T-cell (primary cell): ENCODE measurements at regions not wholly inside any gene's neighbourhood (a gene's known extent, or its start where the extent isn't known, plus 50 kb on each side); places are given as distances from the start of the nearest gene placed in this dataset.

Experiments used
- ATAC-seq, 4 experiments: fragments of 200-7000 bp in 3 of 4; fragments of 150-1000 bp in 1 of 4; cut with Tn5 transposase; replicated peaks in 1 of 4; 1 replicate in 3 of 4; 2 replicates in 1 of 4; pipeline ENCODE4 v1.10.0; 2021; ENCODE audit warnings: moderate library complexity in 3 of 4, mild to moderate bottlenecking in 2 of 4, moderate number of reproducible peaks in 1 of 4
- CTCF ChIA-PET, 2 donors: fragments of 300-600 bp; sonication (Branson Sonifier 250); formaldehyde crosslinking; loops; one replicate each; lab custom pipeline; 2022; ENCODE audit warnings: antibody characterized with exemption in 2 of 2; lab: Charles Lee
- POLR2A ChIA-PET, 2 donors: fragments of 300-600 bp; sonication (Branson Sonifier 250); formaldehyde crosslinking; loops; one replicate each; lab custom pipeline; 2022; ENCODE audit warnings: antibody characterized with exemption in 2 of 2; lab: Charles Lee
- DNase-seq, 35 experiments: peaks; one replicate each; pipeline versions ENCODE4 v3.0.0 to v3.0.0-alpha.2; 2013 to 2023
- H3K27ac ChIP-seq: one replicate; pipeline ENCODE4 v1.5.1; 2013; ENCODE audit warnings: low read length
- H3K27me3 ChIP-seq, 2 experiments: replicated peaks in 1 of 2; 1 replicate in 1 of 2; 2 replicates in 1 of 2; pipeline versions ENCODE4 v1.6.1 to v1.7.0; 2013; ENCODE audit warnings: low read length in 1 of 2, mixed read lengths in 1 of 2; ENCODE audit not compliant: control insufficient read depth in 2 of 2, insufficient read depth in 2 of 2; ENCODE audit errors: extremely low read depth in 1 of 2
- H3K36me3 ChIP-seq, 2 donors: 1 replicate in 1 of 2; 2 replicates in 1 of 2; pipeline versions ENCODE4 v1.6.1 to v1.7.0; 2013; ENCODE audit warnings: low read length in 1 of 2; ENCODE audit not compliant: control insufficient read depth in 2 of 2, insufficient read depth in 1 of 2; ENCODE audit errors: extremely low read depth in 1 of 2
- H3K4me1 ChIP-seq, 2 experiments: 1 replicate in 1 of 2; 2 replicates in 1 of 2; pipeline versions ENCODE4 v1.6.1 to v1.7.0; 2013; ENCODE audit warnings: low read length in 2 of 2, mixed read lengths in 1 of 2; ENCODE audit not compliant: insufficient read depth in 2 of 2, control insufficient read depth in 1 of 2; ENCODE audit errors: extremely low read depth in 1 of 2
- H3K4me3 ChIP-seq, 2 donors: 1 replicate in 1 of 2; 2 replicates in 1 of 2; pipeline versions ENCODE4 v1.5.1 to v1.7.0; 2013; ENCODE audit warnings: mild to moderate bottlenecking in 2 of 2, low read length in 1 of 2, moderate library complexity in 1 of 2; ENCODE audit not compliant: control insufficient read depth in 1 of 2; ENCODE audit errors: extremely low read depth in 1 of 2
- H3K9me3 ChIP-seq: 2 replicates; pipeline ENCODE4 v1.7.0; 2013
- H3K27ac Mint-ChIP-seq, 2 donors: one replicate each; pipeline ENCODE4 v1.8.0; 2020 to 2021; ENCODE audit warnings: mild to moderate bottlenecking in 2 of 2, mixed read lengths in 2 of 2
- H3K27me3 Mint-ChIP-seq, 2 donors: one replicate each; pipeline ENCODE4 v1.8.0; 2021 to 2022; ENCODE audit warnings: mixed read lengths in 2 of 2
- H3K36me3 Mint-ChIP-seq: one replicate; pipeline ENCODE4 v1.8.0; 2021; ENCODE audit warnings: mixed read lengths
- H3K4me1 Mint-ChIP-seq, 3 donors: one replicate each; pipeline ENCODE4 v1.8.0; 2020 to 2022; ENCODE audit warnings: mixed read lengths in 3 of 3, mild to moderate bottlenecking in 1 of 3
- H3K4me3 Mint-ChIP-seq, 3 donors: one replicate each; pipeline ENCODE4 v1.8.0; 2020 to 2022; ENCODE audit warnings: mild to moderate bottlenecking in 3 of 3, mixed read lengths in 3 of 3, moderate library complexity in 3 of 3
- H3K9me3 Mint-ChIP-seq, 3 donors: one replicate each; pipeline ENCODE4 v1.8.0; 2020 to 2022; ENCODE audit warnings: mixed read lengths in 3 of 3
- WGBS: methylation state at CpG from one replicate; pipeline ENCODE4 v1.1.5; 2013; ENCODE audit warnings: missing lambda C conversion rate; ENCODE audit not compliant: insufficient coverage; 5-methylcytosine and 5-hydroxymethylcytosine counted together

DNA sequence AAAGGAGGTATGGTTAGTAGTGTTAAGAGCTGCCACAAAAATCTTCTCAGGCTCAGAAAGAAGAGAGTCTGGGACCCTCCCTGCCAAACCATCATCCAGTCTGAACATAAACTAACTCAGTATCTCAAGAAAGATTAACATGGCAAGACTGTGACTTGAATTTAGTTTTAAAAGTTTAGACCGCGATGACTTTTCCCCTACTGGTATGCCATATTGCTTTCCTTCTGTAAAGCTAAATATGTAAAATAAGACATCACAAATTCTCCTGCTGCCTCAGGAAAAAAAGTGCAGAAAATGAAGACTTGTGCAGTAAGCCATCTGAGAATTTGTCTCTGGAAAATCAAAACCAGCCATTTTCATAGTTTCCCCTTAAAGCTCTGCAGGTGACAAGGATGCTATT, 85.2 kb upstream of the STARD4 start:
- Mint-ChIP-seq H3K9me3 (peaks cover 0 to 6% (median 0%) of the 10 kb centered on the region in 3 donors), H3K4me1 (no peaks in the 10 kb centered on the region), H3K27ac (no peak overlapping the region), H3K36me3 (no peaks in the 10 kb centered on the region), H3K4me3 (no peak overlapping the region), H3K27me3 (peaks cover 3% of the 10 kb centered on the region in 2 donors)
- ChIA-PET CTCF (no interaction called here), POLR2A (no interaction called here)
- H3K27ac ChIP-seq, result no peak overlapping the region
- no peak for ATAC-seq
- no peak for DNase-seq
- no CpG with 5 or more reads among the region's 2 CpGs for WGBS
- no peaks in the 10 kb centered on the region for H3K9me3 ChIP-seq
- peaks cover 0 to 11% of the 10 kb centered on the region in 2 experiments for H3K27me3 ChIP-seq
- H3K4me3 ChIP-seq, result no peak overlapping the region
- no peaks in the 10 kb centered on the region for H3K4me1 ChIP-seq
- H3K36me3 ChIP-seq, result no peaks in the 10 kb centered on the region

- POLR2A ChIA-PET, result no interaction called here
- H3K4me3 Mint-ChIP-seq, result no peak overlapping the region
- no peak overlapping the region for H3K27ac Mint-ChIP-seq
- CTCF ChIA-PET, result interaction anchor here in 1 of 2 donors (0.5 kb wide), 1 partner anchor 748 kb away, joined by 3 read pairs; no protein-coding TSS in a partner anchor
- ATAC-seq, result no peak
- H3K9me3 Mint-ChIP-seq, result peaks cover 0 to 6% (median 0%) of the 10 kb centered on the region in 3 donors
- Histone ChIP-seq H3K4me1 (no peaks in the 10 kb centered on the region), H3K27me3 (peaks cover 0 to 11% of the 10 kb centered on the region in 2 experiments), H3K9me3 (no peaks in the 10 kb centered on the region), H3K27ac (no peak overlapping the region), H3K4me3 (no peak overlapping the region), H3K36me3 (no peaks in the 10 kb centered on the region)
- peaks cover 3% of the 10 kb centered on the region in 2 donors for H3K27me3 Mint-ChIP-seq
- WGBS, result 87% methylated on average over 5 of the region's 5 CpGs
- no peaks in the 10 kb centered on the region for H3K4me1 Mint-ChIP-seq
- H3K36me3 Mint-ChIP-seq, result no peaks in the 10 kb centered on the region
- DNase-seq, result no peak
These were observed 84.4 kb upstream of the STARD4 start for GRCh38 chr5:111596705-111597104.

GRCh38 chr5:111595425-111595824, 83.1 kb upstream of the STARD4 start:
- WGBS, result 67% methylated on average over 3 of the region's 4 CpGs
- ChIA-PET CTCF (no interaction called here), POLR2A (no interaction called here)
- Histone ChIP-seq H3K36me3 (no peaks in the 10 kb centered on the region), H3K27ac (no peak overlapping the region), H3K27me3 (peaks cover 0 to 11% of the 10 kb centered on the region in 2 experiments), H3K4me3 (no peak overlapping the region), H3K4me1 (no peaks in the 10 kb centered on the region), H3K9me3 (no peaks in the 10 kb centered on the region)
- ATAC-seq (no peak), DNase-seq (no peak)
- peaks cover 3% of the 10 kb centered on the region in 2 donors for H3K27me3 Mint-ChIP-seq
- H3K4me1 Mint-ChIP-seq, result no peaks in the 10 kb centered on the region
- no peaks in the 10 kb centered on the region for H3K36me3 Mint-ChIP-seq
- no peak overlapping the region for H3K27ac Mint-ChIP-seq
- no peak overlapping the region for H3K4me3 Mint-ChIP-seq
- peaks cover 0 to 6% (median 0%) of the 10 kb centered on the region in 3 donors for H3K9me3 Mint-ChIP-seq

GRCh38 chr5:111589316-111589715, 77.0 kb upstream of the STARD4 start:
- no CpG with 5 or more reads among the region's 1 CpG for WGBS
- ATAC-seq, result no peak
- DNase-seq, result no peak
- no peak overlapping the region for H3K4me3 Mint-ChIP-seq
- peaks cover 0 to 14% of the 10 kb centered on the region in 2 donors for H3K27me3 Mint-ChIP-seq
- H3K9me3 Mint-ChIP-seq, result peaks cover 0 to 3% (median 0%) of the 10 kb centered on the region in 3 donors
- Histone ChIP-seq H3K27ac (no peak overlapping the region), H3K36me3 (no peaks in the 10 kb centered on the region), H3K4me3 (no peak overlapping the region), H3K9me3 (no peaks in the 10 kb centered on the region), H3K4me1 (no peaks in the 10 kb centered on the region), H3K27me3 (no peaks in the 10 kb centered on the region)
- no peaks in the 10 kb centered on the region for H3K4me1 Mint-ChIP-seq
- ChIA-PET CTCF (no interaction called here), POLR2A (no interaction called here)
- H3K27ac Mint-ChIP-seq, result no peak overlapping the region
- no peaks in the 10 kb centered on the region for H3K36me3 Mint-ChIP-seq

- H3K4me1 ChIP-seq, result no peaks in the 10 kb centered on the region
- no peaks in the 10 kb centered on the region for H3K27me3 ChIP-seq
- Mint-ChIP-seq H3K4me3 (no peak overlapping the region), H3K36me3 (no peaks in the 10 kb centered on the region), H3K9me3 (no peaks in the 10 kb centered on the region), H3K27me3 (peaks cover 0 to 15% of the 10 kb centered on the region in 2 donors), H3K27ac (no peak overlapping the region), H3K4me1 (no peaks in the 10 kb centered on the region)
- H3K36me3 ChIP-seq, result no peaks in the 10 kb centered on the region
- ATAC-seq (no peak), DNase-seq (no peak)
- CTCF ChIA-PET, result no interaction called here
- H3K4me3 ChIP-seq, result no peak overlapping the region
- no peaks in the 10 kb centered on the region for H3K9me3 ChIP-seq
- POLR2A ChIA-PET, result no interaction called here
- H3K27ac ChIP-seq, result no peak overlapping the region
These were observed 75.4 kb upstream of the STARD4 start for GRCh38 chr5:111587728-111588127.

DNA sequence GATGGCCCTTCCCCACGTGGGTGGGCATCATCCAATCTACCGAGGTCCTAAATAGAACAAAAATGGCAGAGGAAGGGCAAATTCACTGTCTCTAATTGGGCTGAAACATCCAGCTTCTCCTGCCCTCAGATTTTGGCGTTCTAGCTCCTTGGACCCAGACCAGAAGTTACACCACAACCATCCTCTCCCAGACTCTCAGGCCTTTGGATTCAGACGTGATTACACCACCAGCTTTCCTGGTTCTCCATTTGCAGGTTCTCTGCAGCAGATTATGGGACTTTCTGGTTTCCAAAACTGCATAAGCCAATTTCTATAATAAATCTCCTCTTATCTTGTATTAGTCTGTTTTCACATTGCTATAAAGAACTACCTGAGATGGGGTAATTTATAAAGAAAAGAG, 73.6 kb upstream of the STARD4 start:
- no peaks in the 10 kb centered on the region for H3K4me1 Mint-ChIP-seq
- H3K4me3 ChIP-seq, result no peak overlapping the region
- POLR2A ChIA-PET, result no interaction called here
- H3K36me3 ChIP-seq, result no peaks in the 10 kb centered on the region
- H3K27ac ChIP-seq, result no peak overlapping the region
- H3K4me3 Mint-ChIP-seq, result no peak overlapping the region
- ATAC-seq, result no peak
- H3K9me3 ChIP-seq, result no peaks in the 10 kb centered on the region
- no peak overlapping the region for H3K27ac Mint-ChIP-seq
- 46% methylated on average over 3 of the region's 4 CpGs for WGBS
- DNase-seq, result no peak
- no peaks in the 10 kb centered on the region for H3K27me3 ChIP-seq
- CTCF ChIA-PET, result no interaction called here
- no peaks in the 10 kb centered on the region for H3K9me3 Mint-ChIP-seq
- H3K4me1 ChIP-seq, result no peaks in the 10 kb centered on the region
- no peaks in the 10 kb centered on the region for H3K36me3 Mint-ChIP-seq
- peaks cover 5 to 22% of the 10 kb centered on the region in 2 donors for H3K27me3 Mint-ChIP-seq

- Histone ChIP-seq H3K36me3 (no peaks in the 10 kb centered on the region), H3K4me3 (no peak overlapping the region), H3K27me3 (no peaks in the 10 kb centered on the region), H3K9me3 (no peaks in the 10 kb centered on the region), H3K4me1 (no peaks in the 10 kb centered on the region), H3K27ac (no peak overlapping the region)
- ATAC-seq (no peak), DNase-seq (no peak)
- CTCF ChIA-PET, result no interaction called here
- Mint-ChIP-seq H3K27ac (no peak overlapping the region), H3K27me3 (peaks cover 5 to 22% of the 10 kb centered on the region in 2 donors), H3K36me3 (no peaks in the 10 kb centered on the region), H3K9me3 (no peaks in the 10 kb centered on the region), H3K4me1 (no peaks in the 10 kb centered on the region), H3K4me3 (no peak overlapping the region)
- WGBS, result 80% methylated on average over 1 of the region's 1 CpG
- POLR2A ChIA-PET, result no interaction called here
These were observed 73.0 kb upstream of the STARD4 start for GRCh38 chr5:111585291-111585690.
